ENCODE measurements at regions not wholly inside any gene's neighbourhood (a gene's known extent, or its start where the extent isn't known, plus 50 kb on each side); places are given as distances from the start of the nearest gene placed in this dataset.

DNA sequence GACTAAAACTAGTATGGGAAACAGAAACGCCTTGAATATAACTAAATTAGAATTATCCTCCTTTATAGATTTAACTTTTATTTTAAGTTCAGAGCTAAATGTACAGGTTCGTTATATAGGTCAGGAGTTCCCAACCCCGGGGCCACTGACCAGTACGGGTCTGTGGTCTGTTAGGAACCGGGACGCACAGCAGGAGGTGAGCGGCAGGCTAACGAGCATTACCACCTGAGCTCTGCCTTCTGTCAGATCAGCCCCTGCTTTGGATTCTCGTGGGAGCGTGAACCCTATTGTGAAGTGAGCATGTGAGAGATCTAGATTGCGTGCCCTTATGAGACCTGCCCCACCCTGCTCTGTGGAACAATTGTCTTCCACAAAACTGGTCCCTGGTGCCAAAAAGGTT lies 51.0 kb downstream of the FAT4 start:
- H3K36me3 ChIP-seq (ENCODE audit: control insufficient read depth, insufficient read depth, low read length), result no peaks in the 10 kb centered on the region
- no peak overlapping the region for H3K9ac ChIP-seq (ENCODE audit: insufficient read depth, low read length)
- no peaks in the 10 kb centered on the region for H3K9me3 ChIP-seq (ENCODE audit: control insufficient read depth, insufficient read depth, low read depth, low read length)
- H3K4me2 ChIP-seq (ENCODE audit: extremely low read depth, insufficient read depth, low read length), result no peak overlapping the region
- no peak overlapping the region for H3K4me3 ChIP-seq (replicated peaks in 1 of 4; ENCODE audit: control extremely low read depth in 1 of 4, insufficient read depth in 1 of 4, low read depth in 3 of 4, low read length in 4 of 4)
- no peak for DNase-seq (ENCODE audit: low read depth in 2 of 2)
- peaks cover 5% of the 10 kb centered on the region for H3K4me1 ChIP-seq (ENCODE audit: control insufficient read depth, extremely low read depth, insufficient read depth, low read length)
- TF ChIP-seq, protein P1, sequence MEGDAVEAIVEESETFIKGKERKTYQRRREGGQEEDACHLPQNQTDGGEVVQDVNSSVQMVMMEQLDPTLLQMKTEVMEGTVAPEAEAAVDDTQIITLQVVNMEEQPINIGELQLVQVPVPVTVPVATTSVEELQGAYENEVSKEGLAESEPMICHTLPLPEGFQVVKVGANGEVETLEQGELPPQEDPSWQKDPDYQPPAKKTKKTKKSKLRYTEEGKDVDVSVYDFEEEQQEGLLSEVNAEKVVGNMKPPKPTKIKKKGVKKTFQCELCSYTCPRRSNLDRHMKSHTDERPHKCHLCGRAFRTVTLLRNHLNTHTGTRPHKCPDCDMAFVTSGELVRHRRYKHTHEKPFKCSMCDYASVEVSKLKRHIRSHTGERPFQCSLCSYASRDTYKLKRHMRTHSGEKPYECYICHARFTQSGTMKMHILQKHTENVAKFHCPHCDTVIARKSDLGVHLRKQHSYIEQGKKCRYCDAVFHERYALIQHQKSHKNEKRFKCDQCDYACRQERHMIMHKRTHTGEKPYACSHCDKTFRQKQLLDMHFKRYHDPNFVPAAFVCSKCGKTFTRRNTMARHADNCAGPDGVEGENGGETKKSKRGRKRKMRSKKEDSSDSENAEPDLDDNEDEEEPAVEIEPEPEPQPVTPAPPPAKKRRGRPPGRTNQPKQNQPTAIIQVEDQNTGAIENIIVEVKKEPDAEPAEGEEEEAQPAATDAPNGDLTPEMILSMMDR (conservative IDR thresholded peaks at IDR 0.05 in 1 of 2, IDR thresholded peaks at IDR 0.05 in 1 of 2; ENCODE audit: low read depth in 1 of 2, low read length in 2 of 2), result no peak
- no peak for TF ChIP-seq EZH2 (IDR thresholded peaks at IDR 0.05; ENCODE audit: low read length, missing control alignments)
- no peak overlapping the region for H3K27ac ChIP-seq (ENCODE audit: insufficient read depth, low read length)
- no peaks in the 10 kb centered on the region for H4K20me1 ChIP-seq (ENCODE audit: control insufficient read depth, extremely low read depth, insufficient read depth, low read length)
- H3K27me3 ChIP-seq (ENCODE audit: control insufficient read depth, insufficient read depth, low read length), result no peaks in the 10 kb centered on the region
- no peaks in the 10 kb centered on the region for H3K79me2 ChIP-seq (ENCODE audit: control insufficient read depth, insufficient read depth, low read length)
- H2AFZ ChIP-seq (ENCODE audit: low read length), result no peak overlapping the region

DNA sequence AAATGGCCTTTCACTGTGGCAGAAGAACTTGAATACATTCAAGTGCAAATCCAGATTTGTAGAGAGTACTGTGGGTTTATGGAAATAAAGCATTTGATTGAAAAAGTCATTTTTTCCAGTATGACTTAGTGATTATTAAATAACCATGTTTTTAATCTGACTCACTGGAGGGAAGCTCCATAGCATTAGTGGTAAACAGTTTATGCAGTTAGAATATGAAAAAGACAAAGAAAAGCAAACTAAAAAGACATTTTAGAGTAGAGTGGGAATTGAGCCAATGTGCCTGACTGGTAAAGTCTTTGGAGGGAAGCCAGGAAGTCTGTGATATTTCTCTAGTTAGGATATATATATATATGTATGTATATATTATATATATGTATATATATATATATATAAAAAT lies 53.4 kb downstream of the FAT4 start:
- H3K4me2 ChIP-seq (ENCODE audit: extremely low read depth, insufficient read depth, low read length), result peak overlapping the region; percentile 39
- no peaks in the 10 kb centered on the region for H3K9me3 ChIP-seq (ENCODE audit: control insufficient read depth, insufficient read depth, low read depth, low read length)
- peak overlapping the region; percentile 53 for H3K27ac ChIP-seq (ENCODE audit: insufficient read depth, low read length)
- H3K4me3 ChIP-seq (replicated peaks in 1 of 4; ENCODE audit: control extremely low read depth in 1 of 4, insufficient read depth in 1 of 4, low read depth in 3 of 4, low read length in 4 of 4), result peak overlapping the region in 2 of 4 experiments; percentile 47 to 64
- no peak overlapping the region for H3K9ac ChIP-seq (ENCODE audit: insufficient read depth, low read length)
- peak; percentile 50 to 77 for DNase-seq (ENCODE audit: low read depth in 2 of 2)
- peaks cover 5% of the 10 kb centered on the region for H3K4me1 ChIP-seq (ENCODE audit: control insufficient read depth, extremely low read depth, insufficient read depth, low read length)
- H4K20me1 ChIP-seq (ENCODE audit: control insufficient read depth, extremely low read depth, insufficient read depth, low read length), result no peaks in the 10 kb centered on the region
- no peak for TF ChIP-seq EZH2 (IDR thresholded peaks at IDR 0.05; ENCODE audit: low read length, missing control alignments)
- TF ChIP-seq, protein P1 (conservative IDR thresholded peaks at IDR 0.05 in 1 of 2, IDR thresholded peaks at IDR 0.05 in 1 of 2; ENCODE audit: low read depth in 1 of 2, low read length in 2 of 2), result no peak
- no peaks in the 10 kb centered on the region for H3K79me2 ChIP-seq (ENCODE audit: control insufficient read depth, insufficient read depth, low read length)
- H3K27me3 ChIP-seq (ENCODE audit: control insufficient read depth, insufficient read depth, low read length), result no peaks in the 10 kb centered on the region
- no peaks in the 10 kb centered on the region for H3K36me3 ChIP-seq (ENCODE audit: control insufficient read depth, insufficient read depth, low read length)
- no peak overlapping the region for H2AFZ ChIP-seq (ENCODE audit: low read length)

DNA sequence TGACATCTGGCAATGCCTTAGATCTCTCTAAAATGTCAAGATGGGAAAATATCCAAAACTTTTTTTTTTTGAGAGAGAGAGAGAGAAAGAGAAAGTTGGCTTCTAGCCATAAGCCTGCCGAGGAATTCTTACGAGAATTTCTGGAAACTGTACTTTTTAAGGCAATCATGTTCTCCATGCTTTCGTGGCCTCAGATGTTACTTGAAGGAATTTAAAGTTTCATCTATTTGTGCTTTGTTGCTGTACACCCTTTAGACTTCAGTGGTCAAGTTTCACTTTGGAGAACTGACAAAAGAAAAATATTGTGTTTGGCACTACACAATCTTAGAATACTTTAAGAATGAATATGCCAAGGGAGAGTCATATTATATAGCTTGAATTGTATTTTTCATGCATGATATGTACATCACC lies 53.9 kb downstream of the FAT4 start:
- H3K27me3 ChIP-seq (ENCODE audit: control insufficient read depth, insufficient read depth, low read length), result no peaks in the 10 kb centered on the region
- H3K79me2 ChIP-seq (ENCODE audit: control insufficient read depth, insufficient read depth, low read length), result no peaks in the 10 kb centered on the region
- no peaks in the 10 kb centered on the region for H3K9me3 ChIP-seq (ENCODE audit: control insufficient read depth, insufficient read depth, low read depth, low read length)
- H2AFZ ChIP-seq (ENCODE audit: low read length), result peak overlapping the region; percentile 30
- H3K4me3 ChIP-seq (replicated peaks in 1 of 4; ENCODE audit: control extremely low read depth in 1 of 4, insufficient read depth in 1 of 4, low read depth in 3 of 4, low read length in 4 of 4), result peak overlapping the region; percentile 37 to 64 (median 47)
- H3K4me2 ChIP-seq (ENCODE audit: extremely low read depth, insufficient read depth, low read length), result peak overlapping the region; percentile 76
- peaks cover 5% of the 10 kb centered on the region for H3K4me1 ChIP-seq (ENCODE audit: control insufficient read depth, extremely low read depth, insufficient read depth, low read length)
- H3K27ac ChIP-seq (ENCODE audit: insufficient read depth, low read length), result peak overlapping the region; percentile 53
- no peaks in the 10 kb centered on the region for H3K36me3 ChIP-seq (ENCODE audit: control insufficient read depth, insufficient read depth, low read length)
- TF ChIP-seq, protein P1 (conservative IDR thresholded peaks at IDR 0.05 in 1 of 2, IDR thresholded peaks at IDR 0.05 in 1 of 2; ENCODE audit: low read depth in 1 of 2, low read length in 2 of 2), result no peak
- TF ChIP-seq EZH2 (IDR thresholded peaks at IDR 0.05; ENCODE audit: low read length, missing control alignments), result no peak
- no peak overlapping the region for H3K9ac ChIP-seq (ENCODE audit: insufficient read depth, low read length)
- peak; percentile 89 to 92 for DNase-seq (ENCODE audit: low read depth in 2 of 2)
- no peaks in the 10 kb centered on the region for H4K20me1 ChIP-seq (ENCODE audit: control insufficient read depth, extremely low read depth, insufficient read depth, low read length)

All from fibroblast of lung (primary cell).